ENCODE measurements at regions not wholly inside any gene's neighbourhood (a gene's known extent, or its start where the extent isn't known, plus 50 kb on each side); places are given as distances from the start of the nearest gene placed in this dataset.

GRCh38 chr11:10926801-10927211 lies 69.0 kb upstream of the ZBED5 start:
- H3K27me3 ChIP-seq (ENCODE audit: insufficient read depth, poor library complexity, severe bottlenecking) = no peaks in the 10 kb centered on the region
- DNase-seq (ENCODE audit: low spot score) = no peak
- no peak overlapping the region for H3K27ac ChIP-seq (ENCODE audit: poor library complexity, severe bottlenecking)
- TF ChIP-seq CTCF (IDR thresholded peaks at IDR 0.05; ENCODE audit: poor library complexity, severe bottlenecking) = no peak
- no peak; the same call in 2 of the 3 replicates for ATAC-seq (ENCODE audit: low read depth)
- H3K36me3 ChIP-seq (ENCODE audit: low read depth) = no peaks in the 10 kb centered on the region
- H3K9me3 ChIP-seq (ENCODE audit: severe bottlenecking) = no peaks in the 10 kb centered on the region
- no peak overlapping the region for H3K4me3 ChIP-seq (ENCODE audit: severe bottlenecking)
- no peaks in the 10 kb centered on the region for H3K4me1 ChIP-seq (ENCODE audit: insufficient read depth, poor library complexity, severe bottlenecking)

GRCh38 chr11:10925149-10925926 lies 67.5 kb upstream of the ZBED5 start:
- H3K27ac ChIP-seq (ENCODE audit: poor library complexity, severe bottlenecking) = peak overlapping the region; percentile 28
- DNase-seq (ENCODE audit: low spot score) (no peak), ATAC-seq (ENCODE audit: low read depth) (peak; percentile 62)
- no peaks in the 10 kb centered on the region for H3K27me3 ChIP-seq (ENCODE audit: insufficient read depth, poor library complexity, severe bottlenecking)
- H3K36me3 ChIP-seq (ENCODE audit: low read depth) = no peaks in the 10 kb centered on the region
- H3K9me3 ChIP-seq (ENCODE audit: severe bottlenecking) = no peaks in the 10 kb centered on the region
- H3K4me3 ChIP-seq (ENCODE audit: severe bottlenecking) = no peak overlapping the region
- TF ChIP-seq CTCF (IDR thresholded peaks at IDR 0.05; ENCODE audit: poor library complexity, severe bottlenecking) = no peak
- no peaks in the 10 kb centered on the region for H3K4me1 ChIP-seq (ENCODE audit: insufficient read depth, poor library complexity, severe bottlenecking)

- Histone ChIP-seq H3K4me3 (ENCODE audit: severe bottlenecking) (no peak overlapping the region), H3K27me3 (ENCODE audit: insufficient read depth, poor library complexity, severe bottlenecking) (no peaks in the 10 kb centered on the region), H3K4me1 (ENCODE audit: insufficient read depth, poor library complexity, severe bottlenecking) (no peaks in the 10 kb centered on the region), H3K36me3 (ENCODE audit: low read depth) (no peaks in the 10 kb centered on the region), H3K9me3 (ENCODE audit: severe bottlenecking) (no peaks in the 10 kb centered on the region), H3K27ac (ENCODE audit: poor library complexity, severe bottlenecking) (no peak overlapping the region)
- no peak for TF ChIP-seq CTCF (IDR thresholded peaks at IDR 0.05; ENCODE audit: poor library complexity, severe bottlenecking)
- ATAC-seq (ENCODE audit: low read depth) (no peak), DNase-seq (ENCODE audit: low spot score) (no peak)
Observed at GRCh38 chr11:10923882-10924281, 66.0 kb upstream of the ZBED5 start.

GRCh38 chr11:10922892-10923291 lies 65.0 kb upstream of the ZBED5 start:
- no peaks in the 10 kb centered on the region for H3K4me1 ChIP-seq (ENCODE audit: insufficient read depth, poor library complexity, severe bottlenecking)
- peaks cover 3% of the 10 kb centered on the region for H3K9me3 ChIP-seq (ENCODE audit: severe bottlenecking)
- H3K36me3 ChIP-seq (ENCODE audit: low read depth) = no peaks in the 10 kb centered on the region
- TF ChIP-seq CTCF (IDR thresholded peaks at IDR 0.05; ENCODE audit: poor library complexity, severe bottlenecking) = no peak
- no peak for DNase-seq (ENCODE audit: low spot score)
- H3K27me3 ChIP-seq (ENCODE audit: insufficient read depth, poor library complexity, severe bottlenecking) = no peaks in the 10 kb centered on the region
- ATAC-seq (ENCODE audit: low read depth) = no peak
- H3K4me3 ChIP-seq (ENCODE audit: severe bottlenecking) = no peak overlapping the region
- no peak overlapping the region for H3K27ac ChIP-seq (ENCODE audit: poor library complexity, severe bottlenecking)

GRCh38 chr11:10920875-10921274 lies 63.0 kb upstream of the ZBED5 start:
- H3K4me3 ChIP-seq (ENCODE audit: severe bottlenecking) = no peak overlapping the region
- no peak for ATAC-seq (ENCODE audit: low read depth)
- no peaks in the 10 kb centered on the region for H3K4me1 ChIP-seq (ENCODE audit: insufficient read depth, poor library complexity, severe bottlenecking)
- peaks cover 6% of the 10 kb centered on the region for H3K9me3 ChIP-seq (ENCODE audit: severe bottlenecking)
- no peaks in the 10 kb centered on the region for H3K36me3 ChIP-seq (ENCODE audit: low read depth)
- DNase-seq (ENCODE audit: low spot score) = no peak
- no peak overlapping the region for H3K27ac ChIP-seq (ENCODE audit: poor library complexity, severe bottlenecking)
- no peaks in the 10 kb centered on the region for H3K27me3 ChIP-seq (ENCODE audit: insufficient read depth, poor library complexity, severe bottlenecking)
- TF ChIP-seq CTCF (IDR thresholded peaks at IDR 0.05; ENCODE audit: poor library complexity, severe bottlenecking) = no peak
